ENCODE measurements at regions not wholly inside any gene's neighbourhood (a gene's known extent, or its start where the extent isn't known, plus 50 kb on each side); places are given as distances from the start of the nearest gene placed in this dataset.

DNA sequence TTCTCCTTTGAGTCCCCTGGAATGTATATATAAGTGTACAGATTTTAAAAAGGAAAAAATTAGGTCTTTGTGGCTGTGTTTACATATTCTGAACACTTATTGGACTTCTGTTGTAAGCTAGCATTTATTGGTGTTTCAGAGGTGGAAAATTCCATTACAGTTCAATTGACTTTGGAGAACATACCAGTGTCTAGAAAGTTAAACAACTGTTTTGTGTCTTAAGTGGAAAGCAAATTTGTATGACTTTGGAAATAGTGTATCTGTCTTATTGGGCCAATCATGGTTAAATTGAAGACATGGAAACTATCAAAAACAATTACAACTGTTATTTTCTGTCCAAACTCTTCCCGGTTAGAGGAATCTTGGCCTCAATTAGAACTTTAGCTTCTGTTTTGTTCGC lies 265.0 kb upstream of the C2CD4B start:
- Mint-ChIP-seq H3K27ac (no peak overlapping the region), H3K4me3 (no peak overlapping the region), H3K9me3 (no peaks in the 10 kb centered on the region), H3K36me3 (ENCODE audit: low read depth) (no peaks in the 10 kb centered on the region), H3K4me1 (peaks cover 44% of the 10 kb centered on the region), H3K27me3 (ENCODE audit: low read depth, poor library complexity) (peaks cover 4% of the 10 kb centered on the region)
- TF ChIP-seq CTCF (IDR thresholded peaks at IDR 0.05) = no peak
- DNase-seq = no peak

GRCh38 chr15:62430552-62430951 lies 265.5 kb upstream of the C2CD4B start:
- DNase-seq = no peak
- TF ChIP-seq CTCF (IDR thresholded peaks at IDR 0.05) = no peak
- Mint-ChIP-seq H3K36me3 (ENCODE audit: low read depth) (no peaks in the 10 kb centered on the region), H3K27me3 (ENCODE audit: low read depth, poor library complexity) (peaks cover 4% of the 10 kb centered on the region), H3K4me1 (peaks cover 39% of the 10 kb centered on the region), H3K9me3 (no peaks in the 10 kb centered on the region), H3K4me3 (no peak overlapping the region), H3K27ac (no peak overlapping the region)

- Mint-ChIP-seq H3K36me3 (ENCODE audit: low read depth) (peaks cover 5% of the 10 kb centered on the region), H3K27me3 (ENCODE audit: low read depth, poor library complexity) (peaks cover 4% of the 10 kb centered on the region), H3K9me3 (no peaks in the 10 kb centered on the region), H3K4me3 (no peak overlapping the region), H3K4me1 (peaks cover 40% of the 10 kb centered on the region), H3K27ac (no peak overlapping the region)
- no peak for TF ChIP-seq CTCF (IDR thresholded peaks at IDR 0.05)
- DNase-seq = no peak
Observed at GRCh38 chr15:62431008-62431797, 266.1 kb upstream of the C2CD4B start.

- Mint-ChIP-seq H3K27ac (no peak overlapping the region), H3K36me3 (ENCODE audit: low read depth) (peaks cover 5% of the 10 kb centered on the region), H3K4me1 (peaks cover 39% of the 10 kb centered on the region), H3K4me3 (no peak overlapping the region), H3K9me3 (no peaks in the 10 kb centered on the region), H3K27me3 (ENCODE audit: low read depth, poor library complexity) (peaks cover 4% of the 10 kb centered on the region)
- DNase-seq = no peak
- no peak for TF ChIP-seq CTCF (IDR thresholded peaks at IDR 0.05)
Observed at GRCh38 chr15:62431817-62432216, 266.7 kb upstream of the C2CD4B start.

GRCh38 chr15:62432702-62433398 lies 267.8 kb upstream of the C2CD4B start:
- Mint-ChIP-seq H3K27ac (no peak overlapping the region), H3K27me3 (ENCODE audit: low read depth, poor library complexity) (peaks cover 4% of the 10 kb centered on the region), H3K4me1 (peaks cover 28% of the 10 kb centered on the region), H3K36me3 (ENCODE audit: low read depth) (peaks cover 5% of the 10 kb centered on the region), H3K4me3 (no peak overlapping the region), H3K9me3 (no peaks in the 10 kb centered on the region)
- TF ChIP-seq CTCF (IDR thresholded peaks at IDR 0.05) = no peak
- DNase-seq = no peak
